KMS-11 (cell line): ENCODE measurements at regions not wholly inside any gene's neighbourhood (a gene's known extent, or its start where the extent isn't known, plus 50 kb on each side); places are given as distances from the start of the nearest gene placed in this dataset.

Source experiments
- H2AFZ ChIP-seq: fragments of 200-600 bp; sonication (generic); 2 replicates; pipeline ENCODE4 v1.6.1; 2016; ENCODE audit warnings: antibody characterized with exemption, mixed run types, low read depth
- H3K27ac ChIP-seq: fragments of 200-600 bp; sonication (generic); 2 replicates; pipeline ENCODE4 v1.6.1; 2016; ENCODE audit warnings: mild to moderate bottlenecking, mixed run types
- H3K27me3 ChIP-seq: fragments of 200-600 bp; sonication (generic); 2 replicates; pipeline ENCODE4 v1.6.1; 2017; ENCODE audit warnings: mild to moderate bottlenecking, low read depth, mixed run types, moderate library complexity; ENCODE audit not compliant: insufficient read depth
- H3K36me3 ChIP-seq: fragments of 200-600 bp; sonication (generic); 2 replicates; pipeline ENCODE4 v1.6.1; 2017; ENCODE audit warnings: mild to moderate bottlenecking, mixed run types; ENCODE audit not compliant: insufficient read depth
- H3K4me1 ChIP-seq: fragments of 200-600 bp; sonication (generic); 2 replicates; pipeline ENCODE4 v1.6.1; 2016; ENCODE audit warnings: mild to moderate bottlenecking, low read depth, mixed run types; ENCODE audit not compliant: poor library complexity, severe bottlenecking
- H3K4me2 ChIP-seq: fragments of 200-600 bp; sonication (generic); 2 replicates; pipeline ENCODE4 v1.7.0; 2016; ENCODE audit warnings: mild to moderate bottlenecking, mixed run types
- H3K4me3 ChIP-seq: fragments of 200-600 bp; sonication (generic); IDR thresholded peaks from 2 replicates; pipeline ENCODE4 v1.6.1; 2017; ENCODE audit warnings: low read depth, low read length, mixed read lengths; ENCODE audit not compliant: insufficient read depth
- H3K79me2 ChIP-seq: fragments of 200-600 bp; sonication (generic); 2 replicates; pipeline ENCODE4 v1.6.1; 2016; ENCODE audit warnings: low read depth, mixed run types; ENCODE audit not compliant: insufficient read depth
- H3K9ac ChIP-seq: fragments of 200-600 bp; sonication (generic); 2 replicates; pipeline ENCODE4 v1.6.1; 2016; ENCODE audit warnings: mild to moderate bottlenecking, mixed run types
- H4K20me1 ChIP-seq: fragments of 200-600 bp; sonication (generic); 2 replicates; pipeline ENCODE4 v1.6.1; 2016; ENCODE audit warnings: mild to moderate bottlenecking, mixed run types; ENCODE audit not compliant: insufficient read depth
- CTCF ChIP-seq: fragments of 200-600 bp; sonication (generic); conservative IDR thresholded peaks from 2 replicates; pipeline ENCODE4 v1.6.1; 2017; ENCODE audit warnings: low read depth, mild to moderate bottlenecking, antibody characterized with exemption, low read length, moderate library complexity, mixed read lengths

GRCh38 chr16:51576498-51577195, 425.6 kb upstream of the SALL1 start:
- H2AFZ ChIP-seq, result no peak overlapping the region
- no peak overlapping the region for H3K4me2 ChIP-seq

GRCh38 chr16:51573191-51573590, 422.1 kb upstream of the SALL1 start:
- H4K20me1 ChIP-seq, result no peaks in the 10 kb centered on the region
- no peak for TF ChIP-seq CTCF
- no peak overlapping the region for H3K4me3 ChIP-seq
- H3K9ac ChIP-seq, result no peak overlapping the region
- H3K79me2 ChIP-seq, result no peaks in the 10 kb centered on the region
- H3K27me3 ChIP-seq, result no peaks in the 10 kb centered on the region
- no peak overlapping the region for H3K27ac ChIP-seq
- no peak overlapping the region for H3K4me2 ChIP-seq
- H3K36me3 ChIP-seq, result no peaks in the 10 kb centered on the region
- H3K4me1 ChIP-seq, result no peaks in the 10 kb centered on the region
- H2AFZ ChIP-seq, result no peak overlapping the region

More at GRCh38 chr16:51576498-51577195, 425.6 kb upstream of the SALL1 start:
- no peak overlapping the region for H3K4me3 ChIP-seq
- TF ChIP-seq CTCF, result no peak
- no peak overlapping the region for H3K9ac ChIP-seq
- no peaks in the 10 kb centered on the region for H3K36me3 ChIP-seq
- no peaks in the 10 kb centered on the region for H4K20me1 ChIP-seq
- H3K27me3 ChIP-seq, result no peaks in the 10 kb centered on the region
- H3K27ac ChIP-seq, result no peak overlapping the region
- no peaks in the 10 kb centered on the region for H3K4me1 ChIP-seq
- H3K79me2 ChIP-seq, result no peaks in the 10 kb centered on the region

- H4K20me1 ChIP-seq, result no peaks in the 10 kb centered on the region
- H3K9ac ChIP-seq, result no peak overlapping the region
- H3K27ac ChIP-seq, result no peak overlapping the region
- H3K4me1 ChIP-seq, result no peaks in the 10 kb centered on the region
- H3K27me3 ChIP-seq, result no peaks in the 10 kb centered on the region
- no peak for TF ChIP-seq CTCF
- no peaks in the 10 kb centered on the region for H3K79me2 ChIP-seq
- no peak overlapping the region for H3K4me2 ChIP-seq
- no peak overlapping the region for H2AFZ ChIP-seq
- H3K36me3 ChIP-seq, result no peaks in the 10 kb centered on the region
- H3K4me3 ChIP-seq, result no peak overlapping the region
Measured at GRCh38 chr16:51569203-51569931, 418.3 kb upstream of the SALL1 start.

GRCh38 chr16:51567911-51568310, 416.8 kb upstream of the SALL1 start:
- Histone ChIP-seq H3K9ac (no peak overlapping the region), H3K27me3 (no peaks in the 10 kb centered on the region), H3K4me3 (no peak overlapping the region), H3K79me2 (no peaks in the 10 kb centered on the region), H2AFZ (no peak overlapping the region), H3K36me3 (no peaks in the 10 kb centered on the region), H3K27ac (no peak overlapping the region), H4K20me1 (no peaks in the 10 kb centered on the region), H3K4me2 (no peak overlapping the region), H3K4me1 (no peaks in the 10 kb centered on the region)
- TF ChIP-seq CTCF, result no peak
